Testis (tissue), 2 donors: ENCODE measurements at regions not wholly inside any gene's neighbourhood (a gene's known extent, or its start where the extent isn't known, plus 50 kb on each side); places are given as distances from the start of the nearest gene placed in this dataset.

Experiments
- POLR2A ChIP-seq: fragments of 450-650 bp; IDR thresholded peaks from one replicate; pipeline ENCODE4 v1.6.1; 2017; ENCODE audit warnings: antibody characterized with exemption, mild to moderate bottlenecking, moderate library complexity
- TF ChIP-seq, protein P1 (sequence below), 3 experiments: fragments of 450-650 bp in 2 of 3; fragments of 200-600 bp in 1 of 3; sonication (generic) in 1 of 3; IDR thresholded peaks; one replicate each; pipeline ENCODE4 v1.5.1; 2016 to 2019; ENCODE audit warnings: antibody characterized with exemption in 3 of 3, mild to moderate bottlenecking in 2 of 3, moderate library complexity in 1 of 3

DNA sequence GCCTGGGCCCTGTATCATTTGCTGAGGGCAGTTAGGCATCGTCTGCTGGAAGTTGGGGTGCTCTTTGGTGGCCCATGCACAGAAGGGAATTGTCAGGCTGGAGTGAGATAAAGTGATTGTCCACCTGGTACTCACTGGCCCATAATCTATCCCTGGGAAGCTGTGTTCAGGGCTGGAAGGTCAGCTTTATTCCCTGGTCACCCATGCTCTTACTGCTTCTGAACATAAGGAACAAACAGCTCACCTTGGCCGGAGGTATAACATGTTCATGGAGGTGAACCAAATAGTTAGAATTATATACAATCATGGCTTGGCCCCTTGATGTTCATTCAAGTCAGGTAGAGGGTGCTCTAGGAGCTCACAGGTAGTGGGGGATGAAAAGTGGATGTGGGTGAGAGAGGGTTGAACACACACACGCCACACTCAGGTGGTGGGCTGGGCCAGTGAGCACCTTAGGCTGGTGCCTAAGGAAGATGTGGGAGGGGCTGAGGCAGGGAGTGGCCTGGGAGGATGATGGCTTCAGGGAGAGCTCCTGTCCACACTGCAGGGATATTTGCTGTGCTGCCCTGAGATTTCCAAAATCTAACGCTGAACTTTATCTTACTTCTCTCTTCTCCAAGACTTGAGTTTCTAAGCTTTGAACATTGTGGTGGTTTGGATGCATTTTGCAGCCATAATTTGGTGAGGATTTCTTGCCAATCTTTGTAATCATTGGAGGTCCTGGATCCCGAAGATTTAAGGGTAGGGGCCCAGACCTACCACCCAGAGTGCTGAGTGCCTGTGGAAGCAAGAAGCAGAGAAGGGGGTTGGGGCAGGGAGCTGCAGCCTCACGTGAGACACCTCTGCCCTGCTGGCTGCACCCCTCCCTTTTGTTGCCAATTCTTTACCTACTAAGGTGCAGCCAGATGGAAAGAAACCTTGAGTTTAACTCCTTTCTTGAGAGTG is 420.6 kb downstream of the ZNF536 start:
- TF ChIP-seq, protein P1, sequence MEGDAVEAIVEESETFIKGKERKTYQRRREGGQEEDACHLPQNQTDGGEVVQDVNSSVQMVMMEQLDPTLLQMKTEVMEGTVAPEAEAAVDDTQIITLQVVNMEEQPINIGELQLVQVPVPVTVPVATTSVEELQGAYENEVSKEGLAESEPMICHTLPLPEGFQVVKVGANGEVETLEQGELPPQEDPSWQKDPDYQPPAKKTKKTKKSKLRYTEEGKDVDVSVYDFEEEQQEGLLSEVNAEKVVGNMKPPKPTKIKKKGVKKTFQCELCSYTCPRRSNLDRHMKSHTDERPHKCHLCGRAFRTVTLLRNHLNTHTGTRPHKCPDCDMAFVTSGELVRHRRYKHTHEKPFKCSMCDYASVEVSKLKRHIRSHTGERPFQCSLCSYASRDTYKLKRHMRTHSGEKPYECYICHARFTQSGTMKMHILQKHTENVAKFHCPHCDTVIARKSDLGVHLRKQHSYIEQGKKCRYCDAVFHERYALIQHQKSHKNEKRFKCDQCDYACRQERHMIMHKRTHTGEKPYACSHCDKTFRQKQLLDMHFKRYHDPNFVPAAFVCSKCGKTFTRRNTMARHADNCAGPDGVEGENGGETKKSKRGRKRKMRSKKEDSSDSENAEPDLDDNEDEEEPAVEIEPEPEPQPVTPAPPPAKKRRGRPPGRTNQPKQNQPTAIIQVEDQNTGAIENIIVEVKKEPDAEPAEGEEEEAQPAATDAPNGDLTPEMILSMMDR (IDR thresholded peaks at IDR 0.05): no peak
- TF ChIP-seq POLR2A: no peak
